Muscle layer of duodenum (tissue), 2 donors: ENCODE measurements at regions not wholly inside any gene's neighbourhood (a gene's known extent, or its start where the extent isn't known, plus 50 kb on each side); places are given as distances from the start of the nearest gene placed in this dataset.

Experiments
- H3K27ac ChIP-seq: one replicate; pipeline ENCODE4 v1.7.0; 2013; ENCODE audit warnings: mild to moderate bottlenecking, low read length
- H3K27me3 ChIP-seq: one replicate; pipeline ENCODE4 v1.7.0; 2013; ENCODE audit warnings: low read depth, mild to moderate bottlenecking, control low read depth, low read length
- H3K36me3 ChIP-seq, 2 donors: one replicate each; pipeline ENCODE4 v1.7.0; 2013; ENCODE audit warnings: low read length in 2 of 2, control low read depth in 1 of 2, mild to moderate bottlenecking in 1 of 2; ENCODE audit not compliant: insufficient read depth in 2 of 2, control insufficient read depth in 1 of 2
- H3K4me1 ChIP-seq, 2 donors: one replicate each; pipeline ENCODE4 v1.7.0; 2013; ENCODE audit warnings: low read length in 2 of 2, mild to moderate bottlenecking in 2 of 2, control low read depth in 1 of 2, moderate library complexity in 1 of 2; ENCODE audit not compliant: insufficient read depth in 2 of 2, control insufficient read depth in 1 of 2
- H3K4me3 ChIP-seq, 2 donors: one replicate each; pipeline ENCODE4 v1.7.0; 2013; ENCODE audit warnings: low read length in 2 of 2, low read depth in 1 of 2, mild to moderate bottlenecking in 1 of 2
- H3K9me3 ChIP-seq, 2 donors: one replicate each; pipeline ENCODE4 v1.7.0; 2013; ENCODE audit warnings: low read length in 2 of 2, control low read depth in 1 of 2, mild to moderate bottlenecking in 1 of 2; ENCODE audit not compliant: control insufficient read depth in 1 of 2
- donor health status: healthy.

- Histone ChIP-seq H3K4me3 (no peak overlapping the region), H3K27ac (no peak overlapping the region), H3K27me3 (no peaks in the 10 kb centered on the region), H3K36me3 (no peaks in the 10 kb centered on the region), H3K4me1 (peaks cover 0 to 18% of the 10 kb centered on the region in 2 donors), H3K9me3 (no peaks in the 10 kb centered on the region)
Measured at GRCh38 chr2:21469564-21469963, 345.8 kb downstream of the TDRD15 start.

- Histone ChIP-seq H3K36me3 (no peaks in the 10 kb centered on the region), H3K4me3 (no peak overlapping the region), H3K27ac (no peak overlapping the region), H3K9me3 (no peaks in the 10 kb centered on the region), H3K27me3 (no peaks in the 10 kb centered on the region), H3K4me1 (no peaks in the 10 kb centered on the region)
Measured at GRCh38 chr2:21480162-21480561, 356.4 kb downstream of the TDRD15 start.

- Histone ChIP-seq H3K4me3 (no peak overlapping the region), H3K27me3 (no peaks in the 10 kb centered on the region), H3K36me3 (no peaks in the 10 kb centered on the region), H3K27ac (no peak overlapping the region), H3K9me3 (no peaks in the 10 kb centered on the region), H3K4me1 (no peaks in the 10 kb centered on the region)
Measured at GRCh38 chr2:21484643-21485042, 360.9 kb downstream of the TDRD15 start.

GRCh38 chr2:21486445-21486844 lies 362.7 kb downstream of the TDRD15 start:
- Histone ChIP-seq H3K27ac (no peak overlapping the region), H3K27me3 (no peaks in the 10 kb centered on the region), H3K4me1 (no peaks in the 10 kb centered on the region), H3K9me3 (no peaks in the 10 kb centered on the region), H3K4me3 (no peak overlapping the region), H3K36me3 (no peaks in the 10 kb centered on the region)

- no peak overlapping the region for H3K27ac ChIP-seq
- H3K36me3 ChIP-seq: no peaks in the 10 kb centered on the region
- H3K9me3 ChIP-seq: no peaks in the 10 kb centered on the region
- H3K4me1 ChIP-seq: no peaks in the 10 kb centered on the region
- no peaks in the 10 kb centered on the region for H3K27me3 ChIP-seq
- H3K4me3 ChIP-seq: no peak overlapping the region
Measured at GRCh38 chr2:21489080-21489479, 365.3 kb downstream of the TDRD15 start.

GRCh38 chr2:21498016-21498415 lies 374.2 kb downstream of the TDRD15 start:
- Histone ChIP-seq H3K4me3 (no peak overlapping the region), H3K9me3 (no peaks in the 10 kb centered on the region), H3K4me1 (peaks cover 0 to 7% of the 10 kb centered on the region in 2 donors), H3K36me3 (no peaks in the 10 kb centered on the region), H3K27me3 (no peaks in the 10 kb centered on the region), H3K27ac (no peak overlapping the region)

- no peaks in the 10 kb centered on the region for H3K9me3 ChIP-seq
- no peak overlapping the region for H3K27ac ChIP-seq
- no peak overlapping the region for H3K4me3 ChIP-seq
- no peaks in the 10 kb centered on the region for H3K27me3 ChIP-seq
- peaks cover 0 to 7% of the 10 kb centered on the region in 2 donors for H3K4me1 ChIP-seq
- H3K36me3 ChIP-seq: no peaks in the 10 kb centered on the region
Measured at GRCh38 chr2:21500401-21500945, 376.7 kb downstream of the TDRD15 start.

GRCh38 chr2:21501376-21502027 lies 377.7 kb downstream of the TDRD15 start:
- Histone ChIP-seq H3K27me3 (no peaks in the 10 kb centered on the region), H3K4me3 (no peak overlapping the region), H3K9me3 (no peaks in the 10 kb centered on the region), H3K36me3 (no peaks in the 10 kb centered on the region), H3K27ac (no peak overlapping the region), H3K4me1 (peaks cover 0 to 7% of the 10 kb centered on the region in 2 donors)

- no peaks in the 10 kb centered on the region for H3K27me3 ChIP-seq
- no peaks in the 10 kb centered on the region for H3K9me3 ChIP-seq
- H3K4me1 ChIP-seq: no peaks in the 10 kb centered on the region
- no peaks in the 10 kb centered on the region for H3K36me3 ChIP-seq
- H3K4me3 ChIP-seq: no peak overlapping the region
- H3K27ac ChIP-seq: no peak overlapping the region
Measured at GRCh38 chr2:21515903-21516302, 392.1 kb downstream of the TDRD15 start.

- Histone ChIP-seq H3K9me3 (no peaks in the 10 kb centered on the region), H3K27ac (no peak overlapping the region), H3K4me1 (no peaks in the 10 kb centered on the region), H3K36me3 (no peaks in the 10 kb centered on the region), H3K27me3 (no peaks in the 10 kb centered on the region), H3K4me3 (no peak overlapping the region)
Measured at GRCh38 chr2:21519412-21519811, 395.6 kb downstream of the TDRD15 start.

GRCh38 chr2:21519821-21520220 lies 396.1 kb downstream of the TDRD15 start:
- Histone ChIP-seq H3K9me3 (no peaks in the 10 kb centered on the region), H3K27me3 (no peaks in the 10 kb centered on the region), H3K4me1 (no peaks in the 10 kb centered on the region), H3K36me3 (no peaks in the 10 kb centered on the region), H3K4me3 (no peak overlapping the region), H3K27ac (no peak overlapping the region)

- no peaks in the 10 kb centered on the region for H3K36me3 ChIP-seq
- H3K4me3 ChIP-seq: no peak overlapping the region
- no peaks in the 10 kb centered on the region for H3K4me1 ChIP-seq
- no peaks in the 10 kb centered on the region for H3K27me3 ChIP-seq
- no peak overlapping the region for H3K27ac ChIP-seq
- peaks cover 5 to 10% of the 10 kb centered on the region in 2 donors for H3K9me3 ChIP-seq
Measured at GRCh38 chr2:21535826-21536225, 412.1 kb downstream of the TDRD15 start.
